ENCODE measurements at regions not wholly inside any gene's neighbourhood (a gene's known extent, or its start where the extent isn't known, plus 50 kb on each side); places are given as distances from the start of the nearest gene placed in this dataset.
A peak's percentile ranks its signal among the peaks of the same experiment; 100 is the strongest.

DNA sequence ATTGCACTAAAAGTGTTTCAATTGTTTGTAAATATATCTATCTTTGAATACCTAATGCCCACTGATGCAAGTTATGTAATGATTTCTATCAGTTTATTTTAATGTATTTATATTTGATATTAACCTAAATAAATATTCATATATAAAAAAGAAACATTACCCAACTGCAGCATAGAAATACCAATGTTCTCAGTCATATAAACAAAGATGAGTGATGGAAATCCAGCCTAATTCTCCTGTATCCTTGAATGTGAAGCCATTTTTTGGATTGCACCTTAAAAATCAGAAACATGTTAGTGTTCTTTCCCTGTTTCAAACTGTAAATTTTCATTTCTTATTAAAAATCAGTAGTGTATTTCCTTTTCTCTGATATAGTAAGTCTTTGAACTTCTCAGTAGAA is 305.8 kb upstream of the GNAI1 start:
- no peaks in the 10 kb centered on the region for H3K27me3 ChIP-seq
- no peak overlapping the region for H3K27ac ChIP-seq
- H3K4me3 ChIP-seq = no peak overlapping the region
- no peak for DNase-seq
- TF ChIP-seq, protein P1, sequence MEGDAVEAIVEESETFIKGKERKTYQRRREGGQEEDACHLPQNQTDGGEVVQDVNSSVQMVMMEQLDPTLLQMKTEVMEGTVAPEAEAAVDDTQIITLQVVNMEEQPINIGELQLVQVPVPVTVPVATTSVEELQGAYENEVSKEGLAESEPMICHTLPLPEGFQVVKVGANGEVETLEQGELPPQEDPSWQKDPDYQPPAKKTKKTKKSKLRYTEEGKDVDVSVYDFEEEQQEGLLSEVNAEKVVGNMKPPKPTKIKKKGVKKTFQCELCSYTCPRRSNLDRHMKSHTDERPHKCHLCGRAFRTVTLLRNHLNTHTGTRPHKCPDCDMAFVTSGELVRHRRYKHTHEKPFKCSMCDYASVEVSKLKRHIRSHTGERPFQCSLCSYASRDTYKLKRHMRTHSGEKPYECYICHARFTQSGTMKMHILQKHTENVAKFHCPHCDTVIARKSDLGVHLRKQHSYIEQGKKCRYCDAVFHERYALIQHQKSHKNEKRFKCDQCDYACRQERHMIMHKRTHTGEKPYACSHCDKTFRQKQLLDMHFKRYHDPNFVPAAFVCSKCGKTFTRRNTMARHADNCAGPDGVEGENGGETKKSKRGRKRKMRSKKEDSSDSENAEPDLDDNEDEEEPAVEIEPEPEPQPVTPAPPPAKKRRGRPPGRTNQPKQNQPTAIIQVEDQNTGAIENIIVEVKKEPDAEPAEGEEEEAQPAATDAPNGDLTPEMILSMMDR (IDR thresholded peaks at IDR 0.05) = no peak
- no peaks in the 10 kb centered on the region for H3K9me3 ChIP-seq
- intact Hi-C loops (cut with DNase I; ENCODE audit: low total_unique reads) = no loop called here
- no peaks in the 10 kb centered on the region for H3K4me1 ChIP-seq
- H3K36me3 ChIP-seq = no peaks in the 10 kb centered on the region

DNA sequence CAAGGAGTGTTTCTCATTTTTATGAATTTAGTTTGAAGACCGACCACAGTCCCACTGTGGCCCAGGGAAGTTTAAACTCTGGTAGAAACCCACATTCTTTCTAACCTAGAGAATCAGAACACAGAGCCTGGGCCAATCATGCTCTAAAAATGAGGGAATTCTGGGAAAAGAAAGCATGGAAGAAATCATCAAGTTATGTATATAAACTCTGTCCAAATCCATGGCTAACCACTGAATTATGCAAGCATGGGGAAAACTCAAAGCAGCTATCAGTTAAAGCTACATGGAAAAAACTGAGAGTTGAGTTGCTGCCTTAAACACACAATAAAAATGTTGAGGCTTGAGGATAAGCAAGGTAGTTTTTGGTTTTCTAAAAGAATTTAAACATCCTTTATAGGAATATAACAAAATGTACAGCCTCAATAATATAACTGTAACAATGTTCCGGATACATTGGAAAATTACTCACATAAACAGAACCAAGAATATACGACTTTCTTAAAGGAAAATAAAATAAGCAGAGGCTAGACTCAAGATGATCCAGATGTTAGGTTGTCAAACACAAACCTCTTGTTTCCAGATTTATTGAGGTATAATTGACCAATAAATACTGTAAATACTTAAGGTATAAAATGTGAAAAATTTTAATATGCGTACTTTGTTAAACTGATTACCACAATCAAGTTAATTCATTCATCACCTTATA is 311.2 kb upstream of the GNAI1 start:
- Histone ChIP-seq H3K27ac (no peak overlapping the region), H3K4me3 (no peak overlapping the region), H3K9me3 (no peaks in the 10 kb centered on the region), H3K27me3 (no peaks in the 10 kb centered on the region), H3K4me1 (no peaks in the 10 kb centered on the region), H3K36me3 (no peaks in the 10 kb centered on the region)
- DNase-seq = no peak
- intact Hi-C loops (cut with DNase I; ENCODE audit: low total_unique reads) = no loop called here
- TF ChIP-seq, protein P1 (IDR thresholded peaks at IDR 0.05) = no peak

- Histone ChIP-seq H3K27ac (no peak overlapping the region), H3K9me3 (no peaks in the 10 kb centered on the region), H3K27me3 (no peaks in the 10 kb centered on the region), H3K36me3 (no peaks in the 10 kb centered on the region), H3K4me3 (no peak overlapping the region), H3K4me1 (no peaks in the 10 kb centered on the region)
- DNase-seq = no peak
- TF ChIP-seq, protein P1 (IDR thresholded peaks at IDR 0.05) = no peak
- intact Hi-C loops (cut with DNase I; ENCODE audit: low total_unique reads) = no loop called here
Measured at GRCh38 chr7:79822620-79823240, 311.9 kb upstream of the GNAI1 start.

GRCh38 chr7:79820387-79820786 is 314.2 kb upstream of the GNAI1 start:
- peak in 1 of 2 donors; percentile 24 for DNase-seq
- H3K27ac ChIP-seq = no peak overlapping the region
- no peaks in the 10 kb centered on the region for H3K36me3 ChIP-seq
- TF ChIP-seq, protein P1 (IDR thresholded peaks at IDR 0.05) = no peak
- no peaks in the 10 kb centered on the region for H3K4me1 ChIP-seq
- no peaks in the 10 kb centered on the region for H3K9me3 ChIP-seq
- no peak overlapping the region for H3K4me3 ChIP-seq
- intact Hi-C loops (cut with DNase I; ENCODE audit: low total_unique reads) = no loop called here
- H3K27me3 ChIP-seq = no peaks in the 10 kb centered on the region

DNA sequence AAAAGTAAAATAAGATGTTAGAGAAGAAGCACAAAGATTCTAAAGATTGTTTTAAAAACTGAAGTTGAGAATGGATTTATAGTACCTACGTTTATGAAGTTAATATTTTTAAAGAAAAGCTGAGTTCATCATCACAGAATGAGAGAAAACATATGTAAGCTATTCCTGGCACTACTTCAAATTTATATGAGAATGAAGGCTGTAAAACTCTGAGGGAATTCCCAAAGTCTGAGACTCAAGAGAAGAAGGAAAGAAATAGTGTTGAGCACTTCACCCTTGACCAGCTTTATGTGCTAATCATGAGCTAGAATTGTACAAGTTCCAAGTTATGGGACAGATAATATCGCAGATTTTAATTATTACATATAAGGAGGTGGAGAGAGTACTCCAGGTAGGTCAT is 323.7 kb upstream of the GNAI1 start:
- TF ChIP-seq, protein P1 (IDR thresholded peaks at IDR 0.05) = no peak
- H3K4me1 ChIP-seq = no peaks in the 10 kb centered on the region

More for the DNA sequence above, 323.7 kb upstream of the GNAI1 start:
- no peak for DNase-seq
- H3K27me3 ChIP-seq = no peaks in the 10 kb centered on the region
- intact Hi-C loops (cut with DNase I; ENCODE audit: low total_unique reads) = no loop called here
- H3K27ac ChIP-seq = no peak overlapping the region
- no peaks in the 10 kb centered on the region for H3K9me3 ChIP-seq
- no peaks in the 10 kb centered on the region for H3K36me3 ChIP-seq
- no peak overlapping the region for H3K4me3 ChIP-seq

Data from tibial artery (tissue), 4 donors.